AML-193 (cell line): ENCODE measurements at regions not wholly inside any gene's neighbourhood (a gene's known extent, or its start where the extent isn't known, plus 50 kb on each side); places are given as distances from the start of the nearest gene placed in this dataset.
A peak's percentile ranks its signal among the peaks of the same experiment; 100 is the strongest.
"Not testable (repeated sequence)": the region's sequence is repeated elsewhere in the genome, so short reads cannot be mapped to it uniquely, and the experiment has no call there.

Source experiments
- DNase-seq, 2 experiments: peaks; one replicate each; lab custom pipeline; 2025; lab: John Stamatoyannopoulos, UW

DNA sequence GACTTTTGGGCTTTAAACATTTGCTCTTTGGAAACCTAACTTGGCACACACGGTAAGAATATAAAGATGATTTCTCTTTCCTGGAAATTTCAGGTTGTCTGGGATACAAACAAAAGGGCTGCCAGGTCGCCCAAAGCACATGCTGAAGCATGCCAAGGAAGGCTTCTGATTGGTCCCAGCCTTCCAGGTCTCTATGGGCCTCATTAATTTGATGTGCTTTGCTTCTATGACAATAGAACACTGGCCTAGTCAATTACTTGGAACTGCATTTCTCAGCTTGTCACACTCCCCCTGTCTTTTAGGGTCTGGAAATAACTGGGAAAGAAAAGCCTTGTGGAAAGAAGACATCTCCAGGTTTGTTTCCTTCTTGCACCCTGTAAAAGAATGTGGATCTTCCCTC, 228.9 kb downstream of the ADCYAP1 start:
- no peak for DNase-seq

DNA sequence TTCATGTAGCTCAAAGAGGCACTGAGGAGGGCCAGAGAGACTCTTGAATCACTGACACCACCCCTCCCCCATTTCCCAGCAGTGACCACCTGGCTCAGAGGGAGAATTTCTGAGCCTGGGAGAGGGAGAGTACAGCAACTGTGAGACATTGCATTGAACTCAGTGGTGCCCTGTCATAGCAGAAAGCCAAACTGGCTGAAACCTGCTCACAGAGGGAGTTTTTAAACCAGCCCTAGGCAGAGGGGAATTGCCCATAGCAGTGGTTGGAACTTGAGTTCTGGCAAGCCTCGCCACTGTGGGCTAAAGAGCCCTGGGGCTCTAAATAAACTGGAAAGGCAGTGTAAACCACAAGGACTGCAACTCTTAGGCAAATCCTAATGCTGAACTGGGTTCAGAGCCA, 243.1 kb downstream of the ADCYAP1 start:
- no peak for DNase-seq

DNA sequence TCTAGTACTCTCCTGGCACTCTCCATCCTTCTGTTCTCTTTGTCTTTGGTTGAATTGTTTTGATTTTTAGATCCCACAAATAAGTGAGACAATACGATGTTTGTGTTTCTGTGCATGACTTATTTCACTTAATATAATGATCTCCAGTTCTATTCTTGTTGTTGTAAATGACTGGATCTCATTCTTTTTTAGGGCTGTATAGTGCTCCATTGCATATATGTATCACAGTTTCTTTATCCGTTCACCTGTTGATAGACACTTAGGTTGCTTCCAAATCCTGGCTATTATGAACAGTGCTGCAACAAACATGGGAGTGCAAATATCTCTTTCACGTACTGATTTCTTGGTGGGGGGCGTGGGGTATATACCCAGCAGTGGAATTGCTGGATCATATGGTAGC, 245.0 kb downstream of the ADCYAP1 start:
- DNase-seq: no peak

DNA sequence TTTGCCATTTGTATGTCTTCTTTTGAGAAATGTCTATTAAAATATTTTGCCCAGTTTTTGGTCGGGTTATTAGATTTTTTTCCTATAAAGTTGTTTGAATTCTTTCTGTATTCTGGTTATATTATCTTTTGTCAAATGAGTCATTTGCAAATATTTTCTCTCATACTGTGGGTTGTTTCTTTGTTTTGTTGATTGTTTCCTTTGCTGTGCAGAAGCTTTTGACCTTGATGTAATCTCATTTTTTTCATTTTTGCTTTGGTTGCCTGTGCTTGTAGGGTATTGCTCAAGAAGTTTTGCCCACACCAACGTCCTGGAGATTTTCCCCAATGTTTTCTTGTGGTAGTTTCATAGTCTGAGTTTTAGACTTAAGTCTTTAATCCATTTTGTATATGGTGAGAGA, 245.7 kb downstream of the ADCYAP1 start:
- DNase-seq: no peak

DNA sequence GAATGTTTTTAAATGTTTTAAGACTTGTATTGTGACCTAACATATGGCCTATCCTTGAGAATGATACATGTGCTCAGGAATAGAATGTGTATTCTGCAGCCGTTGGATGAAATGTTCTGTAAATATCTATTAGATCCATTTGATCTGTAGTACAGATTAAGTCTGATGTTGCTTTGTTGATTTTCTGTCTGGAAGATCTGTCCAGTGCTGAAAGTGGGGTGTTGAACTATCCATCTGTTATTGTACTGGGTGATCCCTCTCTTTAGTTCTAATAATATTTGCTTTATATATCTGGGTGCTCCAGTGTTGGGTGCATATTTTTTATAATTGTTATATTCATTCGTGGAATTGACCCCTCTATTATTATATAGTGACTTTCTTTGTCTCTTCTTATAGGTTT, 248.3 kb downstream of the ADCYAP1 start:
- DNase-seq: not testable (repeated sequence)

DNA sequence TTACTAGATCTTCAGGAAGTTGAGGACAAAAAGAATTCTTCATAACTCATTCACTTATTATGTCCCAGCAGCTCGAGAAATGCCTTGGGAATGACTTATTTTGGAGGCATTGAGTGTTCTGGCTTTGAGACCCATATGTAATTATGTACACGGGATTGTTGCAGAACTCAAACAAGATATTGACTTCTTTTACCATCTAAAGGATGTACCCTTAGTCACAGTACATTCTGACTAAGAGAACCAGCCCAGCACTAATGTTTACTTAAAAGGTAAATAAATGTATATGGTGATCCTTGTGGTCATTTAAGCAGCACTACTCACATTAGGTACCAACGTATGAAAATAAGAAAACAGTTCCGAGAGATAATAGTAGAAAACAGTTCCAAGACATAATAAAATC, 268.9 kb downstream of the ADCYAP1 start:
- DNase-seq: no peak

DNA sequence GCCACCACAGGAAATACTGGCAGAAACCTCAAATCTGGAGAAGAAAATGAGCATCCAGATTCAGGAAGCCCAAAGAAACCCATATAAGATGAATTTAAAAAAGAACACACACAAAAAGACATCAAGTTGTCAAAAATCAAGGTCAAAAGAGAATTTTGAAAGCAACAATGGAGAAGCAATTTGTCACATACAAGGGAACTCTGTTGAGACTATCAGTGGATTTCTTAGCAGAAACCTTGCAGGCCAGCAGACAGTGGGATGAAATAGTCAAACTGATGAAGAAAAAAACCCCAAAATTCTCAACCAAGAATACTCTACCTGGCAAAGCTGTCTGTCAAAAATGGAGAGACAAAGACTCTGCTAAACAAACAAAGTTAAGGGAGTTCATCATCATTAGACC, 272.6 kb downstream of the ADCYAP1 start:
- no peak for DNase-seq

DNA sequence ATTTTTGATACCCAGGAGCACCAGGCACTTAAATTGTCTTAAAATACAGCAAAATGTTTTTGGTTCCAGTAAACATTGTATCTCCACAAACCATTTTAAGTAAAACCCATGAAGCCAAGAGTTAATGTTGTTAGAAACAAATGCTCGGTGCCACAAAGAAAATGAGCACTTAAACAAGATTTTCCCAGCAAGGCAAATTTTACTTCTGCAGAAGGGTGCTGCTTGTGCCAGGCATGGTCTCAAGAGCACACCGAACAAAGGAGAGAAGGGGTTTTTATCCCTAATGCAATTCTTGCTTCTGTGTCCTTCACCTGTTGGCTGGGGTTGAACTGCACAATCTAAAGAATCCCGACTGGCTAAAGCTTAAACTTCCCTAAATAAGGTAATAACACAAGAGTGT, 286.7 kb downstream of the ADCYAP1 start:
- no peak for DNase-seq

DNA sequence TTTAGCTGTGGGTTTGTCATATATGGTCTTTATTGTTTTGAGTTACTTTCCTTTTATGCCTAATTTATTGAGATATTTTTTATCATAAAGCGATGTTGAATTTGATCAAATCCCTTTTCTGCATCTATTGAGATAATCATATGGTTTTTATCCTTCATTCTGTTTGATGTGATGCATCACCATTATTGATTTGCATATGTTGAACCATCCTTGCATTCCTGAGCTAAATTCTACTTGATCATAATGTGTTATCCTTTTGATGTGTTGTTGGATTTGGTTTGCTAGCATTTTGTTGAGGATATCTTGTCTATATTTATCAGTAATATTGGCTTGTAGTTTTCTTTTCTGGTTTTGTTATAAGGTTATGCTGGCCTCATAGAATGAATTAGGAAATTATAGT, 308.5 kb downstream of the ADCYAP1 start:
- no peak for DNase-seq

DNA sequence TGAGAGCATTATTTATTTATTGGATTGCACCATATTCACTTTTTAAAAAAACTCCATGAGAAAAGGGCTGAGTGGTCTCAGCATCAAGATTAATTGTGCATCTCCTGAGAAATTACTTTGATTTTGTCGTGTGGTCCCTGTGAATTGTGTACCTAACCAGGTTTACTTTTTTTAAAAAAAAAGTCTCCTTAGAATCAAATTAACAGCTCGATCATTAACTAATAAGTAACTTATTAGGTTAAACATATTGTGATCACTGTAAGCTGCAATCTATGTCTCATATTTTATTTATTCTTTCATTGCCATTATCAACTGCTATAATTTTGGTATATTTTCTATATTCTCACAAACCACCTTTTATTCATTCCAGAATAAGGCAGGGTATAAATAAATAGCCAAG, 318.2 kb downstream of the ADCYAP1 start:
- DNase-seq: no peak

DNA sequence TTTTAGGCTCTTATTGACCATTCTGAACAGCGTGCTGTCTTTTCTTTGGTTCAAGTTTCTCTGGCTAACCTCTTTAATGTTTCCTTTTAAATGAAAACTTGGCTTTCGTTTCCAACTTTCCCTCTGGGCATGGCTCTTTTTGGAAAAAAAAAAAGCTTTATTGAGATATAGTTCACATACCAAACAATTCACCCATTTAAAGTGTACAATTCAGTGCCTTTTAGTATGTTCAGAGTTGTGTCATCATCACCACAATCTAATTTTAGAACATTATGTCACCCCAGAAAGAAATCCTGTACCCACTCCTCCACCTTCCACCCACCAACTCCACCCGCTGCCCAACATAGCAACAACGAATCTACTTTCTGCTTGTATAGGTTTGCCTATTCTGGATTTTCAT, 322.4 kb downstream of the ADCYAP1 start:
- no peak for DNase-seq

DNA sequence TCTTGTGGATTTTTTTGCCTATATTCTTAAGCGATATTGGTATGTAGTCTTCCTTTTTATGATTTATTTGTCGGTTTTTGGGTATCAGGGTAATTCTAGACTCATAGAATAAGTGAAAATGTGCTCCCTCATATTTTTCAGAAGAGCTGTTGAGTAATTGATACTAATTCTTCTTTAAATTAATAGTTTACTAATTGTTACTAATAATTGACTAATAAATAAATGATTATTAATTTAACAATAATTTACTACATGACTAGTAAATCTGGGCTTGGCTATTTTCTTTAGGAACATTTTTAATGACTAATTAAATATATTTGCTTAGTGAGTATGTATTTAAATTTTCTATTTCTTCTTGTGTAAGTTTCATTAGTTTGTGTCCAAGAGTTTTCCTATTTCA, 325.0 kb downstream of the ADCYAP1 start:
- no peak for DNase-seq

DNA sequence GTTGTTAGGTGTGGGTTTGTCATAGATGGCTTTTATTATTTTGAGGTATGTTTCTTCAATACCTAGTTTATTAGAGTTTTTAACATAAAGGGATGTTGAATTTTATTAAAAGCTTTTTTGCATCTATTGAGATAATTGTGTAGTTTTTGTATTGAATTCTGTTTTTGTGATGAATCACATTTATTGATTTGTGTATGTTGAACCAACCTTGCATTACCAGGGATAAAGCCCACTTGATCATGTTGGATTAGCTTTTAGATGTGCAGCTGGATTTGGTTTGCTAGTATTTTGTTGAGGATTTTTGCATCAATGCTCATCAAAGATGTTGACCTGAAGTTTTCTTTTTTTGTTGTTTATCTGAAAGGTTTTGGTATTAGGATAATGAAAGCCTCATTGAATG, 328.2 kb downstream of the ADCYAP1 start:
- no peak for DNase-seq

DNA sequence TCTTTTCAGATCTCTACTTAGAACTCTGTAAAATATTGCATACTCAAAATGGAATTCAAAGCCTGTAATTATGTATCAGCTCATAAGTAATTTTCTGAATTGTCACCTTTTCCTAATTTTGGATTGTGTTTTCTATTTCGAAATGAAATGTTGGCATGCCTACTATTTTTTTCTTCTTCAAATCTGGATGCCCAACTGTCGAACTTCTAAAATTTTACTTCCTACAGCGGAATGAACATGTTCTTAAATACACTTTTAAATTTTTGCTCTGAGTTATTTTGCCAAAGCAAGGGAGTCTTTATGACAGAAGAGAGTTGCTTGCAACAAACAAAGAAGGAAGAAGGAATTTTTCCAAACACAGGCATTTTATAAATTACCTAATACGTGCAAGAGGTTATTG, 336.0 kb downstream of the ADCYAP1 start:
- DNase-seq: no peak

DNA sequence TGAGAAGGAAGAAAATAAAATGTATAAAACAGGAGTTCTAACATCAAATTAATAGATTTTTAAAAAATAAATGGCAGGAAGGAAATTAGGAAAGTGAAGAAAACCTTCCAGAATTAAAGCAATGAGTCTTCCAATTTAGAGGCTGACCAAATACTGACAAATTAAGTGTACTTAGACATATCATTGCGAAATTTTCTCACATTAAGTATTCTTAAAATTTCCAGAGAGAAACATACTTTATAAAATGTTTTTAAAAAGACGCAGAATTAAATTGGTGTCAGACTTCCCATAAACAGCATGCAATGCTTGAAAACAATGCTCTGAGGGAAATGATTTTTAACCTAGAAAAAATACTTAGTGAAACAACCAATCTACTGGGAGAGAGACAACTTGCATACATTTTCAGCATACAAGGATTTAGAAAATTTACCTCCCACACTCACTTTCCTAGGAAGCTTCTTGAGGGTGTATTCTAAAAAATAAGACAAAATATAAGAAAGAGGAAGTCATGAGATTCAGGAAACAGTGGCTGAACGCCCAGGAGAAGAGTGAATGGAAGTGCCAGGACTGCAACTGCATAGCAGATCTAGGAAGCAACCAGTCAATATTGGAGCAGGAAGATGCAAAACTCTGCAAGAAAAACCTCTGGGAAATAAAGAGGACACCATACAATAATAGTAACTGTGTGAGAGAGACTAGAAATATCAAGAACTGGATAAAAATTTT, 339.9 kb downstream of the ADCYAP1 start:
- DNase-seq: peak in 1 of 2 experiments; percentile 1

DNA sequence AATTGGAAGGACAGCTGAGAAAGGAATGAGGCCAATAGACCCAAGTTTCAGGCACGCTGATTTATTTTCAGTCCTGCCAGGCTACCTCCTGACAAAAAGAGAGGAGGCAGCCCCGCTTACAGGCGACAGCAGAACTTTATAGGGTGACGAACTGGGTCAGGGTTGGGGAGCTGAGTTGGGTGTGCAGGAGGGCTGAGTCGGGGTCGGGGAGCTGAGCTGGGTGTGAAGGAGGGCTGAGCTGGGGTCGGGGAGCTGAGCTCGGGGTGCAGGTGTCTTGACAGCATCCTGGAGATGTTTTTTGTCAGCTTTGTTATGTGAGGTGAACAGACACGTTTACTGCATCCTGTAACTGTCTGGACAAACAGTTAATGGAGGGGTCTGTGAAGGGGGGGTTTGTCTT, 342.2 kb downstream of the ADCYAP1 start:
- no peak for DNase-seq

DNA sequence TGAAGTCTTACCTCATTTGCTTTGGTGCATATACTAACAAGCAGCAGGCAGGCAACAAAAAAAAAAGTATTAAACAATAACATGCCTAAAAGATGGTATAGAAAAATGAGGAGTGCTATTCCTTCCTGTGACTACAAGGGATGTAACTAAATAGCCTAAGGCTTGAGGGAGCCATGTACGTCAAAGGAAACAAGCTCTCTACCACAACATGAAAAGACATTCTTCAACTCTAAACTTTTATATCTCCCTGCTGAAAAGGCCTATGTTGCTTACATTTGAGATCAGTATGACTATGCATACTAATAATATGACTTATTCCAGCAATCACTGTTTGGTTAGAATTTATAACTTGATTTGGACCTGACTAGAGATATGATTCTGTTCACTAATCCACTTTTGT, 347.9 kb downstream of the ADCYAP1 start:
- DNase-seq: no peak

DNA sequence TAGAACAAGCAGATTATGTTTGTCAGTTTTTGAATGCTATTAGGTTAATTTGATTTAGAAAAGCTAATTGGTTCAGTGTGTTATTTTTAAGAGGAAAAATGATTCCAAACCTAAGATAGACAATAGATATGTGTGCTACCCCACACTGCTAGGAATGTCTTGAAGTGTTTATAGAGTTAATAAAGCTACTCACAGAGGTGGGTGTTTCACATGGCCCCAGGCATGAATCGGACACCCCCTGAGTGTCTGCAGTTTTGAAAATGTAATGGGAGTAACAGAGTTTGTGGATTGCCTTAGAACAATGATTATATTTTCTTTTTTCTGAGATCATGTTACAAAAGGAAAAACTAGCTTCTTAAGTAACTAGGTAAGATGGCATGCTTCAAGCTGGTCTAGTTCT, 348.3 kb downstream of the ADCYAP1 start:
- no peak for DNase-seq

DNA sequence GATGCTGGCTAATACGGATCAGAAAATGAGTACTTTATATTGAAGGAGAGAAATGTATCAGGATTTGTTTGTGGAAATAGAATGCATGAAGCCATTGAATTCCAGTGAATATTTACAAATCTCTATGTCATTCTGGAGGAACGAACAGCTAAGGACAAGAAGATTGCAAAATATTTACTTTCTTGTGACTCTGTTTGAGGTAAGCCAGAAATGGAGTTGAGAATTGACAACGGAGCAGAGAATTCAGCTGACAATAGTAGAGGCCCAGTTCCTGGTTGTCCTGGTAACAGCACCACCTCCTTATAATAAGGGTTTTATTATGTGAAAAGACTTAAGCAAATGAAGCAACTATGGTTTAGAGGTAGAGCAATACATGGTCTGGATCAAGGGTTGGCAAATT, 349.2 kb downstream of the ADCYAP1 start:
- no peak for DNase-seq

DNA sequence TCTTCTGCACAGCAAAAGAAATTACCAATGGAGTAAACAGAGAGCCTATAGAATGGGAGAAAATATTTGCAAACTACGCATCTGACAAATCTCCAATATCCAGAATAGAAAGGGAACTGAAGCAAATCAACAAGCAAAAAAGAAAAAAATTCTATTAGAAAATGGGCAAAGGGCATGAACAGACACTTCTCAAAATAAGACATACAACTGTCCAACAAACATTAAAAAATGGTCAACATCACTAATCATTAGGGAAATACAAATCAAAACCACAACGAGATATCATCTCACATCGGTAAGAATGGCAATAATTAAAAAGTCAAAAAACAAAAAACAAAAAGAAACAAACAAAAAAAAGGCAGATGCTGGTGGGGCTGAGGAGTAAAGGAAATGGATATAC, 356.4 kb downstream of the ADCYAP1 start:
- no peak for DNase-seq

DNA sequence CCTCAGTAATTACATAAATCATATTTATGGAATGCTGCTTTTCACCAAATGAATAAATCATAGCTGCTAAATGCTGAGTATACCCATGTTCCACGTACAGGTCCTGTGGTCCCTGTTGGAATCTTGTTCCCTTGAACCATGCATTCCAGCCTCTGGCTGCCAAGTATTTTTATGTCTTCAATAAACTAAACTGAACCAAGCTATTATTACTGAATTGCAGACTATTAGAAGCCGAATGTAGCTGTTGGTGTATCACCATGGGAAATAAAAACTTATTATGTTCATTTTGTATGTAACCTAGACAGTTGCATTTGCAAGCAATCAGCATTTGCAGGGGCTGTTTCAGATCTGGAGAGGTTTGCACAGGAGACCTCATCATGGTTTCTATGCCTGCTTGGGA, 362.4 kb downstream of the ADCYAP1 start:
- no peak for DNase-seq

DNA sequence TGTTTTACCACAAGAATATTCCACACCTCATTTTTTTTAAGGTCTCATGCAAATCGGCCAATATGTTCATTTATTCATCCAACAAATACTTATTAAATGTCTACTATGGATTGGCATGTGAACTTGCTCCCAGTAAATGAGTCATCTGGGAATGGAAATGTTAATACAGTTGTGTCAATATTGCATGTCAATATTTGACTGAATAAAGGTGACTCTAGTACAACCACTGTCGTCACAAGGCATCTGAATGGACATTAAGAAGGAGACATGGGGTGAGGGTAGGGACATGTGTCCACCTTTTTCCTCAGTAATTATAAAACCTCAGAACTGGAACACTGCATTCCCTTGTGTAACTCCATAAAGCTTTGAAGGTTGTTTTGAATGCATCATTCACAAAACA, 365.4 kb downstream of the ADCYAP1 start:
- no peak for DNase-seq

DNA sequence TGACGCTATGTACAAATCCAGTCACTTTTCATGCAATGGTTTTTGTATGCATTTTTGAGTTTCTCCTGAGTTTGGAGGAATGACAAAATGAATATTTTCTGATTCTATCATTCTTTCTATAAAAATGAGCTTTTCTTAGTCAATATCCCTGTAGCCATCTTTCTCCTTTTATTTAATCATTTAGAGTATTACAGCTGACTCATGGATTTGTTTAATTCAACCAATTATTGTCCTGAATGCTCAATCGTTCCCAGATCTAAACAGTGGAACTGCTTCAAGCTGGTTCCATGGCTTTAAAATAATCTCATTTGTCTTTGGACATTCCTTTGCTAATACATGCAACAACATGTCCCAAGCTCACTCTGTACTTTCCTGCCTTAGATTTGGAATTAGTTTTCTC, 368.8 kb downstream of the ADCYAP1 start:
- no peak for DNase-seq

DNA sequence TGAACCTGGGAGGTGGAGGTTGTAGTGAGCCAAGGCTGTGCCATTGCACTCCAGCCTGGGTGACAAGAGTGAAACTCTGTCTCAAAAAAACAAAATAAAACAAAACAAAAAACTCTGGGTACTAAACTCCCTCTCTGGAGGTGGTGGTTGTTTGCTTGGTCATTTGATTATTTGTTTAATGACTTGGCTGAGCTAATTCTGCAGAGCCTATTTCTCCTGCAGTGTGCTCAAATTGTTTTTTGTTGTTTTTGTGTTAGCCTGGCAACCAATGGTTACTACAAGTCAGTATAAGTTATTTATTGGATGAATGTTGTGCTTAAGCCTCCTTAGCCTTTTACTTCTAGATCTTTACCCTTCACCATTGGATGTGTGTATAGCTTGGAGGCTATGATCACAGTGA, 387.5 kb downstream of the ADCYAP1 start:
- DNase-seq: no peak

DNA sequence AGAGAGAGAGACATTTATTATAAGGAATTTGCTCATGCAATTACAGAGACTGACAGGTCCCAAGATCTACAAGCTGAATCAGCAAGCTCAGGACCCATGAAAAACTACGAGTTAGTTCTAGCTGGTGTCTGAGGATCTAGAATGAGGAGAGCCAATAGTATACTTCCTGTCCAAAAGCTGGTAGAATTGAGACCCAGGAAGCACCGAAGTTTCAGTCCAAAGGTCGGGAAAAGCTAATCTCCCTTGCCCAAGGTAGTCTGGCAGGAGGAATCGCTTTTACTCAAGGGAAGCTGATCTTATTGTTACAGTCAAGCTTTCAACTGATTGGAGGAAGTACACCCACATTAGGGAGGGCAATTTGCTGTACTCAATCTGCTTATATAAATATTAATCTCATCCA, 389.6 kb downstream of the ADCYAP1 start:
- DNase-seq: no peak
